ENCODE measurements at regions not wholly inside any gene's neighbourhood (a gene's known extent, or its start where the extent isn't known, plus 50 kb on each side); places are given as distances from the start of the nearest gene placed in this dataset.

DNA sequence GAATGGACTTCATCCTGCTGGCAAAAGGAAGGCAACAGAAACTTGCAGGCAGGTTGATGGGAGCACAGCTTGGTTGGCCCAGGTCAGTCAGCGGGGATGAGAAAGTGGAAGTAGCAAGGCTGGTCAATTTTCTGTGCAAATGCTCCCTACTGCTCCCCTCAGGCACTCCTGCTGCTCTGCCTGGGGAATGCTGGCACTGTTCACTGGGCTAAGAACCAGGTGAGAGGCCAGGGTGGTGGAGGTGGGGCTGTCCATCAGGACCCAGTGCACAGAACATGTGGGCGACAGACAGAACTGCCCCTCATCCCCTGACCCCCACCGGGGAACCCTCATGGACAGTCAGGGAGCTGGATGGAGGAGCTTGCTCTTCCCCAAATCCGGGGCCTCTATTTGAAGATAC, 593.1 kb downstream of the IRX1 start:
- peaks cover 2% of the 10 kb centered on the region for H3K36me3 ChIP-seq (ENCODE audit: control insufficient read depth, low read depth, low read length)
- no peak overlapping the region for H3K4me3 ChIP-seq (ENCODE audit: low read length)
- peaks cover 11% of the 10 kb centered on the region for H3K9me3 ChIP-seq (ENCODE audit: control insufficient read depth, low read depth, low read length)
- H3K27ac ChIP-seq (ENCODE audit: low read length), result no peak overlapping the region
- H3K9ac ChIP-seq (ENCODE audit: low read length), result no peak overlapping the region
- H3K4me1 ChIP-seq (ENCODE audit: control insufficient read depth, low read depth, low read length), result no peaks in the 10 kb centered on the region
- no peaks in the 10 kb centered on the region for H3K27me3 ChIP-seq (ENCODE audit: control insufficient read depth, insufficient read depth, low read length)

DNA sequence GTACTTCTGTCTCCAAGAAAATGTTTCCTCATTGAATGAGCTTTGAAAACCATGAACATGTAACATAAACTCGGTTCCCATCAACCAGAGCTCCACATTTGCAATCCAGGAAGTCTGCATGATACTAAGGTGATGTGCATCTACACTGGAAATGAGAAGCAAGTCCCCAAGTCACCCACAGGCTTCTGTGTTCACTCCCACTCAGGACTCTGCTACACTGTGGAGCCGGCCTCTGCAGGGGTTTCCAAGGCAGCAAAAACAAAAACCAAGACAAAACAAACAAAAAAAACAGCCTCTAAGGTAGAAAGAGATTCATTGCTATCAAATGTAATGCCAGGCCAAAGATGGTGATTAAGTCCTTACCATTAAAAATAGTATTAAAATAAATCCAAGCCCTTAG, 593.7 kb downstream of the IRX1 start:
- H3K4me1 ChIP-seq (ENCODE audit: control insufficient read depth, low read depth, low read length), result no peaks in the 10 kb centered on the region
- H3K9ac ChIP-seq (ENCODE audit: low read length), result no peak overlapping the region
- peaks cover 5% of the 10 kb centered on the region for H3K9me3 ChIP-seq (ENCODE audit: control insufficient read depth, low read depth, low read length)
- H3K36me3 ChIP-seq (ENCODE audit: control insufficient read depth, low read depth, low read length), result peaks cover 2% of the 10 kb centered on the region
- H3K4me3 ChIP-seq (ENCODE audit: low read length), result no peak overlapping the region
- H3K27ac ChIP-seq (ENCODE audit: low read length), result no peak overlapping the region
- no peaks in the 10 kb centered on the region for H3K27me3 ChIP-seq (ENCODE audit: control insufficient read depth, insufficient read depth, low read length)

DNA sequence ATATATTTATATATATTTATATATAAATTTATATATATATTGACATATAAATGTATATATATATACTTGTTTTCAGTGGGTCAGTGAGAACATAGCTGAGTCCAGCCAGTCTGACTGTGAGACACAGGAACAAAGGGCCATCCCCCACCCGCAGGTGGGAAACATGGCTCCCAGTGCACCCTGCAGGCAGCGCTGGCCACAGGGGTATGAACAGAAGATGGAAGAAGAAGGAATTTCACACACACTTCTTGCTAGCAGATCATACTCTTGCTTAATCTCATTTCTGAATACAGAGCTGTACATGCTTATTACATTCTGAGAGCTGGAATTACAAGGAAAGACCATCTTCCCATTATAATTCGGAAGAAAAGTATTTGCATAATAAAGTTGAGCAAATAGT, 595.4 kb downstream of the IRX1 start:
- no peak overlapping the region for H3K9ac ChIP-seq (ENCODE audit: low read length)
- no peak overlapping the region for H3K4me3 ChIP-seq (ENCODE audit: low read length)
- H3K27me3 ChIP-seq (ENCODE audit: control insufficient read depth, insufficient read depth, low read length), result no peaks in the 10 kb centered on the region
- H3K9me3 ChIP-seq (ENCODE audit: control insufficient read depth, low read depth, low read length), result no peaks in the 10 kb centered on the region
- no peak overlapping the region for H3K27ac ChIP-seq (ENCODE audit: low read length)
- no peaks in the 10 kb centered on the region for H3K36me3 ChIP-seq (ENCODE audit: control insufficient read depth, low read depth, low read length)
- H3K4me1 ChIP-seq (ENCODE audit: control insufficient read depth, low read depth, low read length), result peaks cover 1% of the 10 kb centered on the region

DNA sequence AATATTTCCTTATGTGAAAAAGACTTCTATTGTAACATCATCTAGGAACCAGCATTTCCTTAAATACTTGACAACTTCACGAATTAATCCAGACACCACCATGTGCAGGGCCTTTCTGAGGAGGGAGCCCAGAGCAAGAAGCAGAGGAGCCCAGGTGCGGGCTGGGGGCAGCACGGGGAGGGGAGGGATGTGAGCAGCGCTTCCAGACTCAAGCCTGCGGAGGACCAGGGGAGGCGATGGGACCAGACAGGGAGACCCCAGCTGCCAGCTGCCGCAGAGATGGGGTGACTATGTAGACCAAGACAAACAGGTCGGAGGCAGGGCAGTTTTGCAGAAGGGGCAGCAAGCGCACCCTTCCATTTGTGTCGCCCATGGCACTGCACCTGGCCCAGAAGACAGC, 596.1 kb downstream of the IRX1 start:
- H3K9ac ChIP-seq (ENCODE audit: low read length), result no peak overlapping the region
- H3K36me3 ChIP-seq (ENCODE audit: control insufficient read depth, low read depth, low read length), result no peaks in the 10 kb centered on the region
- H3K27me3 ChIP-seq (ENCODE audit: control insufficient read depth, insufficient read depth, low read length), result no peaks in the 10 kb centered on the region
- peaks cover 8% of the 10 kb centered on the region for H3K4me1 ChIP-seq (ENCODE audit: control insufficient read depth, low read depth, low read length)
- H3K9me3 ChIP-seq (ENCODE audit: control insufficient read depth, low read depth, low read length), result no peaks in the 10 kb centered on the region
- H3K27ac ChIP-seq (ENCODE audit: low read length), result no peak overlapping the region
- no peak overlapping the region for H3K4me3 ChIP-seq (ENCODE audit: low read length)

DNA sequence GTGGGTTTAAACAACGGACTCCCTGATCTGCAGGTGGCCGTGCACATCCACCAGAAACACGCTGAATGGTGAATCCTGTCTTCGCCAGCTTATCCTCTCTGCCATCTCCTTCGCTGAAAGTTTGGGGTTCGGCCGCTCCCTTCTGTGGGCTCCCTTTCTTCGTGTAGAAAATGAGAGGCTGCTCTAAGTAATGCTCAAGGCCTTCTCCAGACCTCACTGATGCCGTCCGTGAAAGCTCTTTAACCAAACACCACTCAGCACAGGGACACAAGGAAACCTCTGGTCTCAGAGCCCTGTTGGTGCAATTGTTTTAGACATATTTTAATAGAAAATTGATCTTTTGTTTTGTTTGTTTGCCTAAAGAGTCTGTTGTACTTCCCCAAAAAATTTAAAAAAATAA, 596.5 kb downstream of the IRX1 start:
- no peak overlapping the region for H3K27ac ChIP-seq (ENCODE audit: low read length)

DNA sequence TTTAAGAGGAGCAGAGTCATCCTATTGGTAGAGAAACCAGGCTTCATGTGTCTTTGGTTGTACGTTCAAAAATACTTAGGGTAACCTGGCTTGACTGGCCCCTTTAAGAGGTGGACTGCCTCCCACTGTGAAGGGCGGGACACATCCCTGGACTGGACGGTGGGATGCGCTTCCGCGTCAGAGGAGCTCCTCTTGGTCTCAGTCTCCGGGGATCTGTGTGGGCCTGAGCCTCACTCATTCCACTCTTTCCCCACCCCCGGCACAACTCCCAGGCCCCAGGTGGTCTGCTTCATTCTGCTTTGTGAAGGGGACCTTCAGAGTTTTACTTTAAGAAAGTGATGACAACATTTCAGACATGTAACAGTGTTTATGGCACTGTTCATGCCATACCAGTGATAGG, 601.1 kb downstream of the IRX1 start:
- no peaks in the 10 kb centered on the region for H3K36me3 ChIP-seq (ENCODE audit: control insufficient read depth, low read depth, low read length)
- no peaks in the 10 kb centered on the region for H3K9me3 ChIP-seq (ENCODE audit: control insufficient read depth, low read depth, low read length)
- H3K27me3 ChIP-seq (ENCODE audit: control insufficient read depth, insufficient read depth, low read length), result no peaks in the 10 kb centered on the region
- H3K27ac ChIP-seq (ENCODE audit: low read length), result no peak overlapping the region
- H3K4me3 ChIP-seq (ENCODE audit: low read length), result no peak overlapping the region
- H3K4me1 ChIP-seq (ENCODE audit: control insufficient read depth, low read depth, low read length), result peaks cover 40% of the 10 kb centered on the region
- H3K9ac ChIP-seq (ENCODE audit: low read length), result no peak overlapping the region

More for the DNA sequence above, 596.5 kb downstream of the IRX1 start:
- Histone ChIP-seq H3K4me3 (ENCODE audit: low read length) (no peak overlapping the region), H3K36me3 (ENCODE audit: control insufficient read depth, low read depth, low read length) (no peaks in the 10 kb centered on the region), H3K4me1 (ENCODE audit: control insufficient read depth, low read depth, low read length) (peaks cover 12% of the 10 kb centered on the region), H3K9ac (ENCODE audit: low read length) (no peak overlapping the region), H3K27me3 (ENCODE audit: control insufficient read depth, insufficient read depth, low read length) (no peaks in the 10 kb centered on the region), H3K9me3 (ENCODE audit: control insufficient read depth, low read depth, low read length) (no peaks in the 10 kb centered on the region)

DNA sequence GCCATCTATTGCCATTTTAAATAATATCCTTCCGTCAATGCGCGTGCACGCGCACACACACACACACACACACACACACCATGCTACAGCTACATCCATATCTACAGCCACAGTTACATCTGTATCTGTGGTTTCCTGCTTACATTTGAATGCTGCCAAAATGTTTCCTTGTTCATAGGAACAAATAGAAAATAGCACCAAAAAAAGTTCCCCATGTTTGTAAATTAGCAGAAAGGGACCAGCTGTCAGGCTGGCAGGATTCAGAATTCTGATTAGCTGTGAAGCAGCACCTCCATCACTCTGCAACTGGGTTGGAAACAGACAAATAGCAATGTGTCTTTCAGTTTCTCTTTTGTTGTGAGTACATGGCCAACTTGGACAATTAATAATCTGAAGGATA, 601.5 kb downstream of the IRX1 start:
- H3K36me3 ChIP-seq (ENCODE audit: control insufficient read depth, low read depth, low read length), result no peaks in the 10 kb centered on the region
- no peak overlapping the region for H3K27ac ChIP-seq (ENCODE audit: low read length)
- H3K9me3 ChIP-seq (ENCODE audit: control insufficient read depth, low read depth, low read length), result no peaks in the 10 kb centered on the region
- H3K9ac ChIP-seq (ENCODE audit: low read length), result no peak overlapping the region
- H3K4me3 ChIP-seq (ENCODE audit: low read length), result no peak overlapping the region
- H3K4me1 ChIP-seq (ENCODE audit: control insufficient read depth, low read depth, low read length), result peaks cover 40% of the 10 kb centered on the region
- H3K27me3 ChIP-seq (ENCODE audit: control insufficient read depth, insufficient read depth, low read length), result no peaks in the 10 kb centered on the region

DNA sequence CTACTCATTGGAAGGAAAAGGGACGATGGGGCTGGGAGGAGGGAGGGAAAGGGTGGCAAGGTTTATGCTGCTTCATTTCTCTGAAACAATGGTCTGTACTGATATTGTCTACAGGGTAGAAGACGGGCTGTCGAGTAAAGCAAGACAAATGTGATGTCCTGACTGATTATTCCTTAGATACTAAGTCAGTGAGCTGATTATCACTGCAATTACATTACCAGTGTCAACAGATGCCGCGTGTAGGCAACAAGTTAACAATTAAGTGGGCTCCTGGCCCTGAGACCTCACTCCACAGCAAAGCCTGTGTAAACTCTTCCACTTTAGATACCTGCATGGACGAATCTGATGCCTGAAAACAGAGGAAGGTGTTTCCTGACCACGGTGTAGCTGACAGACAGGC, 602.8 kb downstream of the IRX1 start:
- no peaks in the 10 kb centered on the region for H3K27me3 ChIP-seq (ENCODE audit: control insufficient read depth, insufficient read depth, low read length)
- H3K27ac ChIP-seq (ENCODE audit: low read length), result no peak overlapping the region
- no peak overlapping the region for H3K9ac ChIP-seq (ENCODE audit: low read length)
- no peak overlapping the region for H3K4me3 ChIP-seq (ENCODE audit: low read length)
- no peaks in the 10 kb centered on the region for H3K36me3 ChIP-seq (ENCODE audit: control insufficient read depth, low read depth, low read length)
- no peaks in the 10 kb centered on the region for H3K9me3 ChIP-seq (ENCODE audit: control insufficient read depth, low read depth, low read length)
- peaks cover 40% of the 10 kb centered on the region for H3K4me1 ChIP-seq (ENCODE audit: control insufficient read depth, low read depth, low read length)

DNA sequence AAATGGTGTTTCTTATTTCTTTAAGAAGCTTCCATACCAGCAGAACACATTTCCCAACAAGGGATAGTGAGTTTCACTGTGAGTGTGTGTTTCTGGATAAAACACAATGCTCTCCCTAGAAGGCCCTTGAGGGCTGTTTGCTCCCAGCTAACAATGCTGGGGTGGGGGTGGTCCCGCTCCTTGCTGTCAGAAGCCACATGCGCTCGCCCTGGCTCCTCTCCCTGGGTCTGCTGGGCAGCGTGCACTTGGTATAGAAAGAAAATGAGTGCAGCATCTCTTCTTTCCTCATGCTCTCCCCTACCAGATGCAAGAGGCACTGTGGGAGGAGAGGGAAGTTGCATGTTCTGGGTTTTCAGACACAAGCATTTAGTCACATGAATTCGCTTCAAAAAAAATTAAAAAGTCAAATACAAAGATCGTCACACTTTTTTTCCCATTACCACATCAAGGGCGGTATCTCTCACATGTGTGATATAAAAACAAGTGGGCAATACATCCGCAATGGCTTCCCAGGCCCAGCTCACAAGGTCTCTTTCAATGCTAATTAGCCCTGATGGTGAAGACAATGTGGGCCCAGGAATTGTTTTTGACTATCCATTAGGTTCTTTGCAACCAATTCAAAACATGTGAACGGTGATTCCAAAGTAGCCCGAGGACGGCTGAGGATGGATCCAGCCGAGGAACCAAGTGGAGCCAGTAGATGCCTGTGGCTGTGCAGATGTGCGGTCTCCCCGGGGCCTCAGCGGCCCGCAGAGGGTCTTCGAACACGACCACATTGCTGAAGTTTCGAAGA, 603.6 kb downstream of the IRX1 start:
- no peak overlapping the region for H3K27ac ChIP-seq (ENCODE audit: low read length)
- no peak overlapping the region for H3K4me3 ChIP-seq (ENCODE audit: low read length)

DNA sequence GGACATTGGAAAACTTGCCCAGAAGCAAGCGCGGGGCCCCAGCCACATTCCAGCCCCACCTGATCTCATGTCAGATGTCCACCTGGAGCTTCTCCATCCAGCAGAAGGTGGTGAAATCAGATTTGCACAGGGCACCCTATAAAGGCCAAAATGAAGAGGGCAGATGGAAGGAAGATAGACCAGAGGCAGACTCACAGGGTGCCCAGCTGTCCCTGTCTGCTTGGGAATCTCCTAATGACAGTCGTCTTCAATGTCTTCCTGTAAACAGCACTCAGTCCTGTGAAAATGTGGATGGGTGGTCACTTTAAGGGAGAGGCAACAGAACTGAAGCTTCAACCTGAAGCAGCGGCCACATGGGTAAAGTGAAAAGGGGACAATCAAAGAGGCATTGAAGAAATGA, 607.5 kb downstream of the IRX1 start:
- H3K4me1 ChIP-seq (ENCODE audit: control insufficient read depth, low read depth, low read length), result peaks cover 43% of the 10 kb centered on the region

More for the DNA sequence above, 603.6 kb downstream of the IRX1 start:
- Histone ChIP-seq H3K36me3 (ENCODE audit: control insufficient read depth, low read depth, low read length) (no peaks in the 10 kb centered on the region), H3K9ac (ENCODE audit: low read length) (no peak overlapping the region), H3K9me3 (ENCODE audit: control insufficient read depth, low read depth, low read length) (no peaks in the 10 kb centered on the region), H3K27me3 (ENCODE audit: control insufficient read depth, insufficient read depth, low read length) (no peaks in the 10 kb centered on the region), H3K4me1 (ENCODE audit: control insufficient read depth, low read depth, low read length) (peaks cover 40% of the 10 kb centered on the region)

DNA sequence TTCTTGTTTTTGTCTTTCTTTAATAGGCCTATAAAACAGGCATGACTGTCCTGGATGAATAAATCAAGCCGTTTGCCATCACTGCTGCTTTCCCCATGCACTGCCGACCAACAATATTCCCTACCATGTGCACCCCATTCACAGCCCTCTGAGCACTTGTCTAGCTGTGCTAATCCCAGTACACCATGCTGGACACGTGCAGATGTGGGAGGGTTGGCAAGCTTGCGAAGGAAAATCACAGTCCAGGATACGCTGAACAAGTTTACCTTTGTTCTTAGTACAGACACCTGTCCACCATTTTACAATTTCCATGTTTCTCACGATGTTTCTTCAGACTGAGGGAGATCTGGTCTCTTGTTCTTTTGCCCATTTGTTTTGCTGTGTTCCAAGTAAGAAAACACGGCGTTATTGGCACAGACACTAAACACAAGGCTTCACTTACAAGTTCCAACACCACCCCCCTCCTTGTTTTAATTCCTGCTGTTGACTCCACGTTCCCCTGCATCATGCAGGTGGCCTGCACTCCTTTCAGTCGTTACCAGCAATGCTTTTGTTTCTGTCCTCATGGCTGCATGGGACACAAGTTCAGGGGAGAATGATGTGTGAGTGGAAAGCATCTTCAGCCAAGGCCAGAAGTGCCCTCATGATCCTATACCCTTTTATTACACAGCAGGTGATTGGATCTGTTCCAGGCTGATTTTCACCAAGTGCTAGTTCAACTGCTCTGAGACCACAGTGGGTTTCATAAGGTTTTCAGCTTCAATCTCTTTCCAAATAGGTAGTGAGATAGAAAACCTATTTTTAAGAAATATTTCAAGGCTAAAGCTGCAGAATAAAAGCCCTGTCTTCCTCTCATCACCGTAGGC, 608.9 kb downstream of the IRX1 start:
- Histone ChIP-seq H3K9ac (ENCODE audit: low read length) (no peak overlapping the region), H3K36me3 (ENCODE audit: control insufficient read depth, low read depth, low read length) (no peaks in the 10 kb centered on the region), H3K27me3 (ENCODE audit: control insufficient read depth, insufficient read depth, low read length) (no peaks in the 10 kb centered on the region), H3K4me3 (ENCODE audit: low read length) (no peak overlapping the region), H3K4me1 (ENCODE audit: control insufficient read depth, low read depth, low read length) (peaks cover 30% of the 10 kb centered on the region), H3K27ac (ENCODE audit: low read length) (no peak overlapping the region), H3K9me3 (ENCODE audit: control insufficient read depth, low read depth, low read length) (no peaks in the 10 kb centered on the region)

More for the DNA sequence above, 607.5 kb downstream of the IRX1 start:
- no peaks in the 10 kb centered on the region for H3K36me3 ChIP-seq (ENCODE audit: control insufficient read depth, low read depth, low read length)
- no peak overlapping the region for H3K27ac ChIP-seq (ENCODE audit: low read length)
- no peak overlapping the region for H3K4me3 ChIP-seq (ENCODE audit: low read length)
- H3K9ac ChIP-seq (ENCODE audit: low read length), result no peak overlapping the region
- no peaks in the 10 kb centered on the region for H3K9me3 ChIP-seq (ENCODE audit: control insufficient read depth, low read depth, low read length)
- no peaks in the 10 kb centered on the region for H3K27me3 ChIP-seq (ENCODE audit: control insufficient read depth, insufficient read depth, low read length)
